Aorta (tissue), 5 donors: ENCODE measurements at regions not wholly inside any gene's neighbourhood (a gene's known extent, or its start where the extent isn't known, plus 50 kb on each side); places are given as distances from the start of the nearest gene placed in this dataset.

ENCODE experiments used
- ATAC-seq: fragments of 200-7000 bp; cut with Tn5 transposase; one replicate; pipeline ENCODE4 v1.9.1; 2022; ENCODE audit warnings: moderate library complexity; ENCODE audit not compliant: low FRiP score
- DNase-seq, 2 donors: peaks; one replicate each; pipeline ENCODE4 v3.0.0-alpha.2; 2020
- H3K27ac ChIP-seq, 2 donors: one replicate each; pipeline ENCODE4 v1.5.1; 2013; ENCODE audit warnings: low read length in 2 of 2, mild to moderate bottlenecking in 2 of 2, moderate library complexity in 2 of 2, control low read depth in 1 of 2, inconsistent platforms in 1 of 2, low read depth in 1 of 2
- H3K27me3 ChIP-seq, 2 donors: one replicate each; pipeline ENCODE4 v1.6.1; 2013; ENCODE audit warnings: control low read depth in 1 of 2, low read length in 1 of 2, mild to moderate bottlenecking in 1 of 2, moderate library complexity in 1 of 2; ENCODE audit not compliant: insufficient read depth in 2 of 2, control insufficient read depth in 1 of 2
- H3K36me3 ChIP-seq, 2 donors: one replicate each; pipeline ENCODE4 v1.6.1; 2013; ENCODE audit warnings: control low read depth in 1 of 2, low read length in 1 of 2, mild to moderate bottlenecking in 1 of 2; ENCODE audit not compliant: insufficient read depth in 2 of 2, control insufficient read depth in 1 of 2
- H3K4me1 ChIP-seq, 2 donors: one replicate each; pipeline ENCODE4 v1.6.1; 2013; ENCODE audit warnings: low read length in 2 of 2, control low read depth in 1 of 2, mild to moderate bottlenecking in 1 of 2, moderate library complexity in 1 of 2; ENCODE audit not compliant: insufficient read depth in 2 of 2, control insufficient read depth in 1 of 2
- H3K4me3 ChIP-seq, 2 donors: one replicate each; pipeline ENCODE4 v1.5.1; 2013; ENCODE audit warnings: low read length in 2 of 2, control low read depth in 1 of 2, mild to moderate bottlenecking in 1 of 2
- H3K9me3 ChIP-seq: one replicate; pipeline ENCODE4 v1.6.1; 2013; ENCODE audit warnings: mild to moderate bottlenecking, low read length; ENCODE audit not compliant: control insufficient read depth
- WGBS, 2 donors: extraction: QIAGEN DNeasy Blood & Tissue Kit; methylation state at CpG; one replicate each; pipeline ENCODE4 v1.1.7; 2013; 5-methylcytosine and 5-hydroxymethylcytosine counted together
- intact Hi-C, 2 donors: fragments of 100-400 bp; cut with DNase I; formaldehyde crosslinking; loops; one replicate each; pipeline versions ENCODE4 v1.14.2 to v1.15.0; 2022
- donor health status: healthy with polysubstance abuse.
- donor health status: Bipolar disorder and iron deficiency.
- donor health status: DM: no; HTN: no; CAD: no.
- donor health status: DM: no; HTN: no; CAD: no.
- donor health status: DM: yes; HTN: yes; CAD: no.

GRCh38 chr1:190043655-190044054 lies 434.0 kb downstream of the BRINP3 start:
- Histone ChIP-seq H3K9me3 (no peaks in the 10 kb centered on the region), H3K4me1 (no peaks in the 10 kb centered on the region), H3K4me3 (no peak overlapping the region), H3K36me3 (no peaks in the 10 kb centered on the region), H3K27ac (no peak overlapping the region), H3K27me3 (no peaks in the 10 kb centered on the region)
- WGBS, 2 donors = 97 to 100% methylated on average over 1 of the region's 1 CpG
- intact Hi-C loops = no loop called here
- no peak for DNase-seq
- ATAC-seq = no peak

GRCh38 chr1:190046231-190046630 lies 431.4 kb downstream of the BRINP3 start:
- Histone ChIP-seq H3K36me3 (no peaks in the 10 kb centered on the region), H3K27ac (no peak overlapping the region), H3K4me3 (no peak overlapping the region), H3K4me1 (no peaks in the 10 kb centered on the region), H3K9me3 (no peaks in the 10 kb centered on the region), H3K27me3 (no peaks in the 10 kb centered on the region)
- ATAC-seq (no peak), DNase-seq (no peak)
- intact Hi-C loops = no loop called here
